Endodermal cell (in vitro differentiated cells): ENCODE measurements at regions not wholly inside any gene's neighbourhood (a gene's known extent, or its start where the extent isn't known, plus 50 kb on each side); places are given as distances from the start of the nearest gene placed in this dataset.

Source experiments
- DNase-seq: peaks from one replicate; pipeline ENCODE4 v3.0.0-alpha.2; 2017
- H3K27ac ChIP-seq: 2 replicates; pipeline ENCODE4 v1.5.1; 2013; ENCODE audit warnings: mild to moderate bottlenecking, low read depth, low read length, moderate library complexity
- H3K27me3 ChIP-seq: 2 replicates; pipeline ENCODE4 v1.6.1; 2013; ENCODE audit warnings: mild to moderate bottlenecking, low read length, moderate library complexity; ENCODE audit not compliant: insufficient read depth, control insufficient read depth, poor library complexity, severe bottlenecking
- H3K36me3 ChIP-seq: 2 replicates; pipeline ENCODE4 v1.7.0; 2013; ENCODE audit warnings: mild to moderate bottlenecking, low read length, moderate library complexity; ENCODE audit not compliant: control insufficient read depth, insufficient read depth
- H3K4me1 ChIP-seq: one replicate; pipeline ENCODE4 v1.7.0; 2013; ENCODE audit warnings: low read length; ENCODE audit not compliant: control insufficient read depth, insufficient read depth
- H3K4me3 ChIP-seq: 2 replicates; pipeline ENCODE4 v1.5.1; 2013; ENCODE audit warnings: mild to moderate bottlenecking, low read length, moderate library complexity
- H3K9ac ChIP-seq: 2 replicates; pipeline ENCODE4 v1.6.1; 2013; ENCODE audit warnings: mild to moderate bottlenecking, low read length, moderate library complexity; ENCODE audit not compliant: poor library complexity, severe bottlenecking; ENCODE audit errors: extremely low read depth
- H3K9me3 ChIP-seq: 2 replicates; pipeline ENCODE4 v1.6.1; 2013; ENCODE audit warnings: mild to moderate bottlenecking, low read length, moderate library complexity; ENCODE audit not compliant: control insufficient read depth
- H3K27ac Mint-ChIP-seq: 2 replicates; pipeline ENCODE4 v1.8.0; 2020; ENCODE audit warnings: mixed read lengths
- H3K27me3 Mint-ChIP-seq: 2 replicates; pipeline ENCODE4 v1.8.0; 2021; ENCODE audit warnings: mild to moderate bottlenecking, mixed read lengths; ENCODE audit not compliant: insufficient read depth
- H3K36me3 Mint-ChIP-seq: 2 replicates; pipeline ENCODE4 v1.8.0; 2020; ENCODE audit warnings: low read depth, mixed read lengths
- H3K4me1 Mint-ChIP-seq: 2 replicates; pipeline ENCODE4 v1.8.0; 2020; ENCODE audit warnings: mixed read lengths
- H3K4me3 Mint-ChIP-seq: 2 replicates; pipeline ENCODE4 v1.8.0; 2020; ENCODE audit warnings: mild to moderate bottlenecking, moderate library complexity, mixed read lengths
- H3K9me3 Mint-ChIP-seq: 2 replicates; pipeline ENCODE4 v1.8.0; 2020; ENCODE audit warnings: mild to moderate bottlenecking, mixed read lengths
- CTCF ChIP-seq: fragments of 200-600 bp; sonication (generic); conservative IDR thresholded peaks from 2 replicates; pipeline ENCODE4 v1.5.0; 2021; ENCODE audit warnings: antibody characterized with exemption, mild to moderate bottlenecking
- WGBS, 2 experiments: methylation state at CpG; one replicate each; pipeline versions ENCODE4 v1.1.5 to v1.1.7; 2013; ENCODE audit warnings: missing lambda C conversion rate in 2 of 2, mixed read lengths in 1 of 2; ENCODE audit not compliant: insufficient coverage in 1 of 2, insufficient read length in 1 of 2; 5-methylcytosine and 5-hydroxymethylcytosine counted together

GRCh38 chr4:46503739-46504138, 113.8 kb upstream of the GABRA2 start:
- TF ChIP-seq CTCF = no peak
- Histone ChIP-seq H3K4me3 (no peak overlapping the region), H3K9me3 (no peaks in the 10 kb centered on the region), H3K36me3 (no peaks in the 10 kb centered on the region), H3K9ac (no peak overlapping the region), H3K27ac (no peak overlapping the region), H3K4me1 (no peaks in the 10 kb centered on the region), H3K27me3 (no peaks in the 10 kb centered on the region)
- 63 to 100% methylated on average over 1 to 3 of the region's 4 CpGs for WGBS, 2 experiments
- no peak for DNase-seq
- Mint-ChIP-seq H3K36me3 (no peaks in the 10 kb centered on the region), H3K27ac (no peak overlapping the region), H3K4me1 (no peaks in the 10 kb centered on the region), H3K4me3 (no peak overlapping the region), H3K9me3 (no peaks in the 10 kb centered on the region), H3K27me3 (no peaks in the 10 kb centered on the region)

GRCh38 chr4:46492394-46492793, 102.5 kb upstream of the GABRA2 start:
- Mint-ChIP-seq H3K36me3 (no peaks in the 10 kb centered on the region), H3K4me1 (no peaks in the 10 kb centered on the region), H3K9me3 (peaks cover 2% of the 10 kb centered on the region), H3K27ac (no peak overlapping the region), H3K27me3 (no peaks in the 10 kb centered on the region), H3K4me3 (no peak overlapping the region)
- Histone ChIP-seq H3K9me3 (peaks cover 5% of the 10 kb centered on the region), H3K9ac (no peak overlapping the region), H3K27me3 (no peaks in the 10 kb centered on the region), H3K36me3 (no peaks in the 10 kb centered on the region), H3K4me1 (no peaks in the 10 kb centered on the region), H3K4me3 (no peak overlapping the region), H3K27ac (no peak overlapping the region)
- WGBS, 2 experiments = 82 to 100% methylated on average over 1 to 3 of the region's 3 CpGs
- no peak for DNase-seq
- no peak for TF ChIP-seq CTCF

GRCh38 chr4:46491455-46491854, 101.5 kb upstream of the GABRA2 start:
- TF ChIP-seq CTCF = no peak
- no peak overlapping the region for H3K9ac ChIP-seq
- no peak overlapping the region for H3K4me3 ChIP-seq
- no peak overlapping the region for H3K27ac ChIP-seq
- peaks cover 9% of the 10 kb centered on the region for H3K9me3 Mint-ChIP-seq
- H3K4me1 ChIP-seq = no peaks in the 10 kb centered on the region
- no peaks in the 10 kb centered on the region for H3K27me3 ChIP-seq
- peaks cover 14% of the 10 kb centered on the region for H3K9me3 ChIP-seq
- H3K4me1 Mint-ChIP-seq = no peaks in the 10 kb centered on the region
- no peak for DNase-seq
- no peaks in the 10 kb centered on the region for H3K36me3 ChIP-seq
- no peak overlapping the region for H3K4me3 Mint-ChIP-seq
- H3K27me3 Mint-ChIP-seq = no peaks in the 10 kb centered on the region
- 55% methylated on average over 1 of the region's 2 CpGs; no CpG with 5 or more reads in 1 of the 2 experiments for WGBS, 2 experiments
- H3K27ac Mint-ChIP-seq = no peak overlapping the region
- no peaks in the 10 kb centered on the region for H3K36me3 Mint-ChIP-seq
